ENCODE measurements at regions not wholly inside any gene's neighbourhood (a gene's known extent, or its start where the extent isn't known, plus 50 kb on each side); places are given as distances from the start of the nearest gene placed in this dataset.

GRCh38 chr20:39429726-39430125, 467.6 kb downstream of the DHX35 start:
- TF ChIP-seq CTCF (IDR thresholded peaks at IDR 0.05; ENCODE audit: insufficient read depth, low read length, poor library complexity, severe bottlenecking) (peak; percentile 16), EZH2phosphoT487 (conservative IDR thresholded peaks at IDR 0.05; ENCODE audit: low read length) (no peak)
- no peaks in the 10 kb centered on the region for H3K36me3 ChIP-seq (ENCODE audit: low read length)
- no peak overlapping the region for H3K4me2 ChIP-seq (ENCODE audit: low read depth, low read length, poor library complexity, severe bottlenecking)
- H3K27ac ChIP-seq (ENCODE audit: low read depth, low read length): no peak overlapping the region
- H3K9ac ChIP-seq (ENCODE audit: low read length): no peak overlapping the region
- no peaks in the 10 kb centered on the region for H3K79me2 ChIP-seq (ENCODE audit: insufficient read depth, low read length)
- no peaks in the 10 kb centered on the region for H3K9me2 ChIP-seq (replicated peaks; ENCODE audit: insufficient read depth, low read length)
- no peaks in the 10 kb centered on the region for H4K20me1 ChIP-seq (ENCODE audit: low read depth, low read length)
- no peaks in the 10 kb centered on the region for H3F3A ChIP-seq (ENCODE audit: insufficient read depth)
- H3K9me3 ChIP-seq (ENCODE audit: insufficient read depth, low read length): no peaks in the 10 kb centered on the region
- no peak overlapping the region for H3K4me3 ChIP-seq (ENCODE audit: insufficient read depth, low read length, poor library complexity, severe bottlenecking)
- H2AFZ ChIP-seq (ENCODE audit: low read depth, low read length, severe bottlenecking): no peak overlapping the region
- no peaks in the 10 kb centered on the region for H3K27me3 ChIP-seq (ENCODE audit: low read length)

GRCh38 chr20:39424962-39425678, 463.0 kb downstream of the DHX35 start:
- H3K36me3 ChIP-seq (ENCODE audit: low read length): no peaks in the 10 kb centered on the region
- TF ChIP-seq CTCF (IDR thresholded peaks at IDR 0.05; ENCODE audit: insufficient read depth, low read length, poor library complexity, severe bottlenecking) (no peak), EZH2phosphoT487 (conservative IDR thresholded peaks at IDR 0.05; ENCODE audit: low read length) (no peak)
- no peak overlapping the region for H3K4me2 ChIP-seq (ENCODE audit: low read depth, low read length, poor library complexity, severe bottlenecking)

GRCh38 chr20:39421571-39422105, 459.5 kb downstream of the DHX35 start:
- Histone ChIP-seq H3F3A (ENCODE audit: insufficient read depth) (no peaks in the 10 kb centered on the region), H3K9me2 (replicated peaks; ENCODE audit: insufficient read depth, low read length) (no peaks in the 10 kb centered on the region), H3K36me3 (ENCODE audit: low read length) (no peaks in the 10 kb centered on the region), H3K4me2 (ENCODE audit: low read depth, low read length, poor library complexity, severe bottlenecking) (no peak overlapping the region), H3K9me3 (ENCODE audit: insufficient read depth, low read length) (no peaks in the 10 kb centered on the region), H2AFZ (ENCODE audit: low read depth, low read length, severe bottlenecking) (no peak overlapping the region), H4K20me1 (ENCODE audit: low read depth, low read length) (no peaks in the 10 kb centered on the region), H3K4me3 (ENCODE audit: insufficient read depth, low read length, poor library complexity, severe bottlenecking) (no peak overlapping the region), H3K79me2 (ENCODE audit: insufficient read depth, low read length) (no peaks in the 10 kb centered on the region), H3K9ac (ENCODE audit: low read length) (no peak overlapping the region), H3K27me3 (ENCODE audit: low read length) (no peaks in the 10 kb centered on the region), H3K27ac (ENCODE audit: low read depth, low read length) (no peak overlapping the region)
- TF ChIP-seq EZH2phosphoT487 (conservative IDR thresholded peaks at IDR 0.05; ENCODE audit: low read length) (no peak), CTCF (IDR thresholded peaks at IDR 0.05; ENCODE audit: insufficient read depth, low read length, poor library complexity, severe bottlenecking) (no peak)

More at GRCh38 chr20:39424962-39425678, 463.0 kb downstream of the DHX35 start:
- Histone ChIP-seq H3F3A (ENCODE audit: insufficient read depth) (no peaks in the 10 kb centered on the region), H3K9me3 (ENCODE audit: insufficient read depth, low read length) (no peaks in the 10 kb centered on the region), H3K9me2 (replicated peaks; ENCODE audit: insufficient read depth, low read length) (no peaks in the 10 kb centered on the region), H3K79me2 (ENCODE audit: insufficient read depth, low read length) (no peaks in the 10 kb centered on the region), H3K9ac (ENCODE audit: low read length) (no peak overlapping the region), H3K27ac (ENCODE audit: low read depth, low read length) (no peak overlapping the region), H3K4me3 (ENCODE audit: insufficient read depth, low read length, poor library complexity, severe bottlenecking) (no peak overlapping the region), H4K20me1 (ENCODE audit: low read depth, low read length) (no peaks in the 10 kb centered on the region), H3K27me3 (ENCODE audit: low read length) (no peaks in the 10 kb centered on the region), H2AFZ (ENCODE audit: low read depth, low read length, severe bottlenecking) (no peak overlapping the region)

Measured in SU-DHL-6 (cell line).